MCF 10A (cell line): ENCODE measurements at regions not wholly inside any gene's neighbourhood (a gene's known extent, or its start where the extent isn't known, plus 50 kb on each side); places are given as distances from the start of the nearest gene placed in this dataset.

Experiments
- BruUV-seq: library from RNA; stranded (reverse); fragments of 400-500 nt; replicated peaks from 2 replicates; lab custom pipeline; 2021; lab: Mats Ljungman, UMichigan
- CTCF ChIA-PET: fragments of 300-600 bp; sonication (Branson Sonifier 250); formaldehyde crosslinking; extraction: SDS; loops from one replicate; lab custom pipeline; 2021; ENCODE audit warnings: antibody characterized with exemption, inconsistent platforms; lab: Yijun Ruan, JAX
- POLR2A ChIA-PET: fragments of 300-600, 350-650 bp; sonication (Branson Sonifier 250); formaldehyde crosslinking; extraction: SDS; loops from one replicate; lab custom pipeline; 2020; ENCODE audit warnings: antibody characterized with exemption, inconsistent platforms; lab: Yijun Ruan, JAX
- DNase-seq: peaks from one replicate; pipeline ENCODE4 v3.0.0-alpha.2; 2018; ENCODE audit not compliant: unreplicated experiment
- H3K27ac Mint-ChIP-seq: one replicate; pipeline ENCODE4 v1.8.0; 2022; ENCODE audit warnings: mild to moderate bottlenecking, low read depth, mixed read lengths; ENCODE audit not compliant: unreplicated experiment
- H3K27me3 Mint-ChIP-seq: one replicate; pipeline ENCODE4 v1.8.0; 2022; ENCODE audit warnings: mixed read lengths; ENCODE audit not compliant: insufficient read depth, unreplicated experiment
- H3K36me3 Mint-ChIP-seq: one replicate; pipeline ENCODE4 v1.8.0; 2022; ENCODE audit warnings: mild to moderate bottlenecking, moderate library complexity, mixed read lengths; ENCODE audit not compliant: insufficient read depth, unreplicated experiment
- H3K4me1 Mint-ChIP-seq: one replicate; pipeline ENCODE4 v1.8.0; 2022; ENCODE audit warnings: mixed read lengths; ENCODE audit not compliant: insufficient read depth, unreplicated experiment
- H3K4me3 Mint-ChIP-seq: one replicate; pipeline ENCODE4 v1.8.0; 2022; ENCODE audit warnings: mild to moderate bottlenecking, moderate library complexity, mixed read lengths; ENCODE audit not compliant: unreplicated experiment
- H3K9me3 Mint-ChIP-seq: one replicate; pipeline ENCODE4 v1.8.0; 2022; ENCODE audit warnings: mixed read lengths; ENCODE audit not compliant: unreplicated experiment
- intact Hi-C: fragments of 100-400 bp; cut with micrococcal nuclease; formaldehyde crosslinking; loops from 2 replicates; pipeline ENCODE4 v1.14.1; 2022
- TF ChIP-seq, protein P1 (sequence below): fragments of 200-600 bp; IDR thresholded peaks from one replicate; pipeline ENCODE4 v1.8.0; 2022; ENCODE audit warnings: antibody characterized with exemption, mild to moderate bottlenecking; ENCODE audit not compliant: unreplicated experiment

DNA sequence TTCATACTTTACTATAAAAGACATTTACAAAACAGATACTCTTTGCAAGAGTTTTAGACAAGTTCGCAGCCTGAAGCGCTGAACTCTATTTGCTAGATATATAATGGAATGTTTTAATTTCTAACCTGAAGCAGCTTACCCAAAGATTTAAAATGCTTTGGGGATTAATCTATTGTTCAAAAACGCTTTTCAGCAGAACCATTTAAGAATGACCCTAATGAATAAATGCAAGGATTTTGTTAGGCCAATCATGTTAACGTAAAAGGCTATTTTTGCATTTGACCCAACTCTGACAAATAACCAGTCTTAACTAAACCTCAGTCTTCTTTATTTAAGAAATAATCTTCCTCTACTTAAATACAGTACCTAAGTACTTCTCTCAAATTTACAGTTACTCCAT is 406.7 kb upstream of the POT1 start:
- no TSS peak for BruUV-seq
- no peaks in the 10 kb centered on the region for H3K4me1 Mint-ChIP-seq
- ChIA-PET POLR2A (no interaction called here), CTCF (no interaction called here)
- intact Hi-C loops: no loop called here
- no peak overlapping the region for H3K4me3 Mint-ChIP-seq
- no peaks in the 10 kb centered on the region for H3K36me3 Mint-ChIP-seq
- H3K9me3 Mint-ChIP-seq: peaks cover 4% of the 10 kb centered on the region
- TF ChIP-seq, protein P1, sequence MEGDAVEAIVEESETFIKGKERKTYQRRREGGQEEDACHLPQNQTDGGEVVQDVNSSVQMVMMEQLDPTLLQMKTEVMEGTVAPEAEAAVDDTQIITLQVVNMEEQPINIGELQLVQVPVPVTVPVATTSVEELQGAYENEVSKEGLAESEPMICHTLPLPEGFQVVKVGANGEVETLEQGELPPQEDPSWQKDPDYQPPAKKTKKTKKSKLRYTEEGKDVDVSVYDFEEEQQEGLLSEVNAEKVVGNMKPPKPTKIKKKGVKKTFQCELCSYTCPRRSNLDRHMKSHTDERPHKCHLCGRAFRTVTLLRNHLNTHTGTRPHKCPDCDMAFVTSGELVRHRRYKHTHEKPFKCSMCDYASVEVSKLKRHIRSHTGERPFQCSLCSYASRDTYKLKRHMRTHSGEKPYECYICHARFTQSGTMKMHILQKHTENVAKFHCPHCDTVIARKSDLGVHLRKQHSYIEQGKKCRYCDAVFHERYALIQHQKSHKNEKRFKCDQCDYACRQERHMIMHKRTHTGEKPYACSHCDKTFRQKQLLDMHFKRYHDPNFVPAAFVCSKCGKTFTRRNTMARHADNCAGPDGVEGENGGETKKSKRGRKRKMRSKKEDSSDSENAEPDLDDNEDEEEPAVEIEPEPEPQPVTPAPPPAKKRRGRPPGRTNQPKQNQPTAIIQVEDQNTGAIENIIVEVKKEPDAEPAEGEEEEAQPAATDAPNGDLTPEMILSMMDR: no peak
- no peak for DNase-seq
- no peak overlapping the region for H3K27ac Mint-ChIP-seq
- no peaks in the 10 kb centered on the region for H3K27me3 Mint-ChIP-seq

DNA sequence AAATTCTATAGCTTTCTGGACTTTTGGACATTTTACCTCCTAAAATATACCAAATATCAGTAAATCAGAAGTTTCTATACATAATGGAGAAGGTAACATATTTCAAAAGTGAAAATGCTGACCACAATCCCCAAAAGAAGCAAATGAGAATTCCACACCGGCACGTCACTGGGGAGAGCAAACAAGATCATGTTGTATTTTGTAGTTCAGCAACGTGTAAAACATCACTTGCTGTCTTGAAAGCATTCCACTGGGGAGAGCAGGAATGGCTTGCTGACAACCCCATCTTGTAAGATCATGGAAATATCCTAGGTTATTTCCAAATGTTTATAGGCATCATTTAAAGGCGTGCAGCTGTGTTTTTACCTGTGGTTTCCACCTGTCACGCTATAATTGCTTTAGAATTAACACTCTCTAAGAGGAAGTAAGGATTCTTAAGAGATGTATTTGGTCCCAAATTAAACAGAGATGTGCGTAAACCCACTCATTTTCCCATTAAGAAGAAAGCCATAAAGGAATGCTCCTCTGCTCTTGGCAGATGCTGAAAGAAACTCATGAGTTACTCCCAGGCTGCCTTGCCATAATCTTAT is 397.1 kb upstream of the POT1 start:
- POLR2A ChIA-PET: no interaction called here
- no TSS peak for BruUV-seq
- H3K9me3 Mint-ChIP-seq: peaks cover 8% of the 10 kb centered on the region
- H3K4me3 Mint-ChIP-seq: no peak overlapping the region
- no peaks in the 10 kb centered on the region for H3K27me3 Mint-ChIP-seq
- TF ChIP-seq, protein P1: no peak
- DNase-seq: no peak
- H3K4me1 Mint-ChIP-seq: no peaks in the 10 kb centered on the region
- intact Hi-C loops: no loop called here
- no peak overlapping the region for H3K27ac Mint-ChIP-seq
- CTCF ChIA-PET: interaction anchor here (0.6 to 0.7 kb wide), 2 partner anchors 9 to 10 kb away, joined by 3 read pairs; no protein-coding TSS in a partner anchor
- H3K36me3 Mint-ChIP-seq: no peaks in the 10 kb centered on the region

DNA sequence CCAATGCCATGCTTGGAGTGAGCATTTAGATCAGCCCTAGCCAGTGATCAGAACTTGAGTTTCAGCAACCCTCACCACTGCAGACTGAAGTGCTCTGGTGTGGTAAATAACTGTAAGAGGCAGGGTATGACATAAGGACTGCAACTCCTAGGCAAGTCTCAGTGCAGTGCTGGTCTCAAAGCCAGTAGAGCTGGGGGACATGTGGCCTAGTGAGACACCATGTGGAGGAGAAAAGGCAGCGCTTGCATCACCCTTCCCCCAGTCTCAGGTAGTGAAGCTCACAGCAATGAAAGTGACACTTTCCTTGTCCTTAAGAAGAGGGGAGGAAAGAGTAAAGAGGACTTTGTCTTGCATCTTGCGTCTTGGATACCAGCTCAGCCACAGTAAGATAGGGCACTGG is 386.8 kb upstream of the POT1 start:
- intact Hi-C loops: loop anchor here (1.0 kb wide), 1 partner anchor 256 kb away; no protein-coding TSS in a partner anchor

DNA sequence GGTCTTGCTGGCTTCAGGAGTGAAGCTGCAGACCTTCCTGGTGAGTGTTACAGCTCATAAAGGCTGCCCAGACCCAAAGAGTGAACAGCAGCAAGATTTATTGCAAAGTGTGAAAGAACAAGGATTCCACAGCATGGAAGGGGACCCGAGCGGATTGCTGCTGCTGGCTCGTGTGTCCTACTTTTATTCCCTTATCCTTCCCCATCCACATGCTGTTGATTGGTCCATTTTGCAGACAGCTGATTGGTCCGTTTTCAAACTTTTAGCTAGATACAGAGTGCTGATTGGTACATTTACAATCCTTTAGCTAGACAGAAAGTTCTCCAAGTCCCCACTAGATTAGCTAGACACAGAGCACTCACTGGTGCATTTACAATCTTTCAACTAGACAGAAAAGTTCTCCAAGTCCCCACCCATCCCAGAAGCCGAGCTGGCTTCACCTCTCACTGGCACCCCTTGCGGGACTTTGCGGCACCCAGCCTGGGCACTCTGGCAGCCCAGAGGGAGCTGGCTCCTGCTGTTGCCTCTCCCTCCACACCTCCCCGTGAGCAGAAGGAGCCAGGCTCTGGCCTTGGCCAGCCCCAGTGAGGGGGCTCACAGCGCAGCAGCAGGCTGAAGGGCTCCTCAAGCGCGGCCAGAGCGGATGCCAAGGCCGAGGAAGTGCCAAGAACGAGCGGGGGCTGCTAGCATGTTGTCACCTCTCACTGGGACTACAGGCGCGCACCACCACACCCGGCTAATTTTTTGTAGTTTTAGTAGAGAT is 369.6 kb upstream of the POT1 start:
- TF ChIP-seq, protein P1: no peak
- no peak for DNase-seq
- intact Hi-C loops: no loop called here
- Mint-ChIP-seq H3K36me3 (peaks cover 4% of the 10 kb centered on the region), H3K27me3 (no peaks in the 10 kb centered on the region), H3K4me1 (no peaks in the 10 kb centered on the region), H3K27ac (no peak overlapping the region), H3K4me3 (no peak overlapping the region), H3K9me3 (no peaks in the 10 kb centered on the region)
- BruUV-seq: no TSS peak
- ChIA-PET POLR2A (interaction anchor here (0.6 kb wide), 1 partner anchor 391 kb away, joined by 3 read pairs; no protein-coding TSS in a partner anchor), CTCF (no interaction called here)

More for the DNA sequence above, 386.8 kb upstream of the POT1 start:
- ChIA-PET POLR2A (interaction anchor here (0.6 to 0.8 kb wide), 2 partner anchors 257 to 395 kb away, joined by 3 to 4 read pairs; no protein-coding TSS in a partner anchor), CTCF (interaction anchor here (0.6 to 4.6 kb wide), 14 partner anchors 11 to 1517 kb away, joined by 3 to 80 read pairs (median 3); no protein-coding TSS in a partner anchor)
- H3K9me3 Mint-ChIP-seq: peaks cover 9% of the 10 kb centered on the region
- no peak overlapping the region for H3K27ac Mint-ChIP-seq
- no peaks in the 10 kb centered on the region for H3K36me3 Mint-ChIP-seq
- H3K4me3 Mint-ChIP-seq: no peak overlapping the region
- peak; percentile 61 for DNase-seq
- no TSS peak for BruUV-seq
- TF ChIP-seq, protein P1: peak; percentile 29
- no peaks in the 10 kb centered on the region for H3K4me1 Mint-ChIP-seq
- H3K27me3 Mint-ChIP-seq: no peaks in the 10 kb centered on the region
